ENCODE measurements at regions not wholly inside any gene's neighbourhood (a gene's known extent, or its start where the extent isn't known, plus 50 kb on each side); places are given as distances from the start of the nearest gene placed in this dataset.

DNA sequence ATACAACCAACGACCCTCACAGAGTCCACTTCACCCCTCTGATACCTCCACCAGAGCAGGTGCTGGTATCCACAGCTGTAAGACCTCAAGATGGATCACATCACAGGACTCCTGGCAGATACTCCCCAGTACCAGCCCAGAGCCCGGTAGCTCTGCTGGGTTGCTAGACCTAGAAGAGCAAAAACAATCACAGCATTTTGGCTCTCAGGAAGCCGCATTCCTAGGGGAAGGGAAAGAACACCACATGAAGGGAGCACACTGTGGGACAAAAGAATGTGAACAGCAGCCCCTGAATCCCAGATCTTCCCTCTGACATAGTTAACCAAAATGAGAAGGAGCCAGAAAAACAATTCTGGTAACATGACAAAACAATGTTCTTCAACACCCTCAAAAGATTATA lies 303.1 kb upstream of the GRIA3 start (continued):
- no peak for TF ChIP-seq ATF3 (IDR thresholded peaks at IDR 0.05)
- no peak for TF ChIP-seq RXRA (IDR thresholded peaks at IDR 0.05)
- no peak for TF ChIP-seq HNF4G (IDR thresholded peaks at IDR 0.05)

- Histone ChIP-seq H3K36me3 (ENCODE audit: control insufficient read depth in 4 of 4, insufficient read depth in 3 of 4, low read depth in 1 of 4, low read length in 3 of 4) (no peaks in the 10 kb centered on the region), H3K27ac (ENCODE audit: low read depth in 1 of 2, low read length in 2 of 2) (no peak overlapping the region), H3K4me3 (ENCODE audit: low read depth in 1 of 3, low read length in 3 of 3) (no peak overlapping the region), H3K4me1 (ENCODE audit: control insufficient read depth in 4 of 4, insufficient read depth in 4 of 4, low read length in 3 of 4) (no peaks in the 10 kb centered on the region), H3K9ac (ENCODE audit: low read depth in 1 of 2, low read length in 2 of 2) (no peak overlapping the region), H3K27me3 (ENCODE audit: control insufficient read depth in 4 of 4, insufficient read depth in 4 of 4, low read length in 3 of 4) (no peaks in the 10 kb centered on the region), H3K9me3 (ENCODE audit: control insufficient read depth in 4 of 4, low read length in 3 of 4) (no peaks in the 10 kb centered on the region)
- TF ChIP-seq YY1 (IDR thresholded peaks at IDR 0.05), result no peak
- TF ChIP-seq, protein P1, sequence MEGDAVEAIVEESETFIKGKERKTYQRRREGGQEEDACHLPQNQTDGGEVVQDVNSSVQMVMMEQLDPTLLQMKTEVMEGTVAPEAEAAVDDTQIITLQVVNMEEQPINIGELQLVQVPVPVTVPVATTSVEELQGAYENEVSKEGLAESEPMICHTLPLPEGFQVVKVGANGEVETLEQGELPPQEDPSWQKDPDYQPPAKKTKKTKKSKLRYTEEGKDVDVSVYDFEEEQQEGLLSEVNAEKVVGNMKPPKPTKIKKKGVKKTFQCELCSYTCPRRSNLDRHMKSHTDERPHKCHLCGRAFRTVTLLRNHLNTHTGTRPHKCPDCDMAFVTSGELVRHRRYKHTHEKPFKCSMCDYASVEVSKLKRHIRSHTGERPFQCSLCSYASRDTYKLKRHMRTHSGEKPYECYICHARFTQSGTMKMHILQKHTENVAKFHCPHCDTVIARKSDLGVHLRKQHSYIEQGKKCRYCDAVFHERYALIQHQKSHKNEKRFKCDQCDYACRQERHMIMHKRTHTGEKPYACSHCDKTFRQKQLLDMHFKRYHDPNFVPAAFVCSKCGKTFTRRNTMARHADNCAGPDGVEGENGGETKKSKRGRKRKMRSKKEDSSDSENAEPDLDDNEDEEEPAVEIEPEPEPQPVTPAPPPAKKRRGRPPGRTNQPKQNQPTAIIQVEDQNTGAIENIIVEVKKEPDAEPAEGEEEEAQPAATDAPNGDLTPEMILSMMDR (IDR thresholded peaks at IDR 0.05; ENCODE audit: low read depth, low read length, missing input control), result no peak
- no peak for TF ChIP-seq FOXA1 (IDR thresholded peaks at IDR 0.05)
- TF ChIP-seq RXRA (IDR thresholded peaks at IDR 0.05), result no peak
- TF ChIP-seq, protein P2, sequence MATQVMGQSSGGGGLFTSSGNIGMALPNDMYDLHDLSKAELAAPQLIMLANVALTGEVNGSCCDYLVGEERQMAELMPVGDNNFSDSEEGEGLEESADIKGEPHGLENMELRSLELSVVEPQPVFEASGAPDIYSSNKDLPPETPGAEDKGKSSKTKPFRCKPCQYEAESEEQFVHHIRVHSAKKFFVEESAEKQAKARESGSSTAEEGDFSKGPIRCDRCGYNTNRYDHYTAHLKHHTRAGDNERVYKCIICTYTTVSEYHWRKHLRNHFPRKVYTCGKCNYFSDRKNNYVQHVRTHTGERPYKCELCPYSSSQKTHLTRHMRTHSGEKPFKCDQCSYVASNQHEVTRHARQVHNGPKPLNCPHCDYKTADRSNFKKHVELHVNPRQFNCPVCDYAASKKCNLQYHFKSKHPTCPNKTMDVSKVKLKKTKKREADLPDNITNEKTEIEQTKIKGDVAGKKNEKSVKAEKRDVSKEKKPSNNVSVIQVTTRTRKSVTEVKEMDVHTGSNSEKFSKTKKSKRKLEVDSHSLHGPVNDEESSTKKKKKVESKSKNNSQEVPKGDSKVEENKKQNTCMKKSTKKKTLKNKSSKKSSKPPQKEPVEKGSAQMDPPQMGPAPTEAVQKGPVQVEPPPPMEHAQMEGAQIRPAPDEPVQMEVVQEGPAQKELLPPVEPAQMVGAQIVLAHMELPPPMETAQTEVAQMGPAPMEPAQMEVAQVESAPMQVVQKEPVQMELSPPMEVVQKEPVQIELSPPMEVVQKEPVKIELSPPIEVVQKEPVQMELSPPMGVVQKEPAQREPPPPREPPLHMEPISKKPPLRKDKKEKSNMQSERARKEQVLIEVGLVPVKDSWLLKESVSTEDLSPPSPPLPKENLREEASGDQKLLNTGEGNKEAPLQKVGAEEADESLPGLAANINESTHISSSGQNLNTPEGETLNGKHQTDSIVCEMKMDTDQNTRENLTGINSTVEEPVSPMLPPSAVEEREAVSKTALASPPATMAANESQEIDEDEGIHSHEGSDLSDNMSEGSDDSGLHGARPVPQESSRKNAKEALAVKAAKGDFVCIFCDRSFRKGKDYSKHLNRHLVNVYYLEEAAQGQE (IDR thresholded peaks at IDR 0.05), result no peak
- TF ChIP-seq EGR1 (IDR thresholded peaks at IDR 0.05; ENCODE audit: low read depth in 2 of 2), result no peak
- no peak for DNase-seq (ENCODE audit: low spot score)
These were observed 293.3 kb upstream of the GRIA3 start for GRCh38 chrX:122890729-122891128.

- DNase-seq (ENCODE audit: low spot score), result no peak
- WGBS, result 87% methylated on average over 7 of the region's 7 CpGs
- no peaks in the 10 kb centered on the region for H3K36me3 ChIP-seq (ENCODE audit: control insufficient read depth in 4 of 4, insufficient read depth in 3 of 4, low read depth in 1 of 4, low read length in 3 of 4)
- H3K27ac ChIP-seq (ENCODE audit: low read depth in 1 of 2, low read length in 2 of 2), result no peak overlapping the region
- H3K9me3 ChIP-seq (ENCODE audit: control insufficient read depth in 4 of 4, low read length in 3 of 4), result peaks cover 0 to 5% (median 2%) of the 10 kb centered on the region in 4 donors
- H3K27me3 ChIP-seq (ENCODE audit: control insufficient read depth in 4 of 4, insufficient read depth in 4 of 4, low read length in 3 of 4), result no peaks in the 10 kb centered on the region
- no peaks in the 10 kb centered on the region for H3K4me1 ChIP-seq (ENCODE audit: control insufficient read depth in 4 of 4, insufficient read depth in 4 of 4, low read length in 3 of 4)
- TF ChIP-seq RAD21 (IDR thresholded peaks at IDR 0.05), result no peak
- TF ChIP-seq EGR1 (IDR thresholded peaks at IDR 0.05; ENCODE audit: low read depth in 2 of 2), result no peak
- TF ChIP-seq, protein P2 (IDR thresholded peaks at IDR 0.05), result no peak
- no peak for TF ChIP-seq ATF3 (IDR thresholded peaks at IDR 0.05)
- no peak for TF ChIP-seq SP1 (IDR thresholded peaks at IDR 0.05)
- TF ChIP-seq RXRA (IDR thresholded peaks at IDR 0.05), result no peak
- TF ChIP-seq YY1 (IDR thresholded peaks at IDR 0.05), result no peak
- no peak for TF ChIP-seq JUND (IDR thresholded peaks at IDR 0.05)
- no peak overlapping the region for H3K4me3 ChIP-seq (ENCODE audit: low read depth in 1 of 3, low read length in 3 of 3)
- H3K9ac ChIP-seq (ENCODE audit: low read depth in 1 of 2, low read length in 2 of 2), result no peak overlapping the region
These were observed 277.4 kb upstream of the GRIA3 start for GRCh38 chrX:122906726-122907125.
